ENCODE measurements at regions not wholly inside any gene's neighbourhood (a gene's known extent, or its start where the extent isn't known, plus 50 kb on each side); places are given as distances from the start of the nearest gene placed in this dataset.
"Not testable (repeated sequence)": the region's sequence is repeated elsewhere in the genome, so short reads cannot be mapped to it uniquely, and the experiment has no call there.

- TF ChIP-seq, protein P1, sequence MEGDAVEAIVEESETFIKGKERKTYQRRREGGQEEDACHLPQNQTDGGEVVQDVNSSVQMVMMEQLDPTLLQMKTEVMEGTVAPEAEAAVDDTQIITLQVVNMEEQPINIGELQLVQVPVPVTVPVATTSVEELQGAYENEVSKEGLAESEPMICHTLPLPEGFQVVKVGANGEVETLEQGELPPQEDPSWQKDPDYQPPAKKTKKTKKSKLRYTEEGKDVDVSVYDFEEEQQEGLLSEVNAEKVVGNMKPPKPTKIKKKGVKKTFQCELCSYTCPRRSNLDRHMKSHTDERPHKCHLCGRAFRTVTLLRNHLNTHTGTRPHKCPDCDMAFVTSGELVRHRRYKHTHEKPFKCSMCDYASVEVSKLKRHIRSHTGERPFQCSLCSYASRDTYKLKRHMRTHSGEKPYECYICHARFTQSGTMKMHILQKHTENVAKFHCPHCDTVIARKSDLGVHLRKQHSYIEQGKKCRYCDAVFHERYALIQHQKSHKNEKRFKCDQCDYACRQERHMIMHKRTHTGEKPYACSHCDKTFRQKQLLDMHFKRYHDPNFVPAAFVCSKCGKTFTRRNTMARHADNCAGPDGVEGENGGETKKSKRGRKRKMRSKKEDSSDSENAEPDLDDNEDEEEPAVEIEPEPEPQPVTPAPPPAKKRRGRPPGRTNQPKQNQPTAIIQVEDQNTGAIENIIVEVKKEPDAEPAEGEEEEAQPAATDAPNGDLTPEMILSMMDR (IDR thresholded peaks at IDR 0.05), result not testable (repeated sequence)
- TF ChIP-seq POLR2AphosphoS5 (IDR thresholded peaks at IDR 0.05; ENCODE audit: insufficient read depth in 1 of 2, low read depth in 1 of 2), result not testable (repeated sequence)
Measured at GRCh38 chr9:40221596-40222233, 866.2 kb downstream of the SPATA31A1 start.

All from vagina (tissue), 2 donors.